22Rv1 (cell line): ENCODE measurements at regions not wholly inside any gene's neighbourhood (a gene's known extent, or its start where the extent isn't known, plus 50 kb on each side); places are given as distances from the start of the nearest gene placed in this dataset.

Experiments used
- CTCF ChIP-seq: fragments of 450-650 bp; IDR thresholded peaks from 2 replicates; pipeline ENCODE4 v1.5.1; 2017; ENCODE audit warnings: mild to moderate bottlenecking
- ZFX ChIP-seq: fragments of 450-650 bp; IDR thresholded peaks from 2 replicates; pipeline ENCODE4 v1.6.1; 2017; ENCODE audit warnings: antibody characterized with exemption, borderline replicate concordance

- TF ChIP-seq CTCF (no peak), ZFX (no peak)
Measured at GRCh38 chr3:147257944-147258343, 148.4 kb downstream of the ZIC4 start.
